ENCODE measurements at regions not wholly inside any gene's neighbourhood (a gene's known extent, or its start where the extent isn't known, plus 50 kb on each side); places are given as distances from the start of the nearest gene placed in this dataset.

DNA sequence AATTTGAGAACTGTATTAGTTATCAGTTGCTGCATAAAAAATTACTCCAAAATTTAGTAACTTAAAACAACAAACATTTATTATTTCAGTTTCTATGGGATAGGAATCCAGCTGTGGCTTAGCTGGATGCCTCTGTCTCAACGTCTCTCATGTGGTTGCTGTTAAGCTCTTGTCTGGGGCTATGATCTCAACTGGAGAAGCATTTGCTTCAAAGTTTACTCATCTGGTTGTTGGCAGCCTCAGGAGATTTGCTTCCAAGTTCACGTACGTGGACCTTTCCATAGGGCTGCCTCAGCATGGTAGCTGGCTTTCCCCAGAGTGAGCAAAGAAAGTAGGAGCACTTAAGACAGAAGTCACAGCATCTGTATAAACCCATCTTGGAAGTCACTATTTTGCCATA is 144.9 kb upstream of the SESN3 start:
- Histone ChIP-seq H3K9me2 (replicated peaks; ENCODE audit: insufficient read depth) (no peaks in the 10 kb centered on the region), H3K4me2 (no peak overlapping the region), H3K27ac (no peak overlapping the region), H3K4me1 (ENCODE audit: insufficient read depth) (no peaks in the 10 kb centered on the region), H3K36me3 (replicated peaks; ENCODE audit: insufficient read depth, low read depth) (no peaks in the 10 kb centered on the region), H4K20me1 (ENCODE audit: insufficient read depth, poor library complexity, severe bottlenecking) (no peaks in the 10 kb centered on the region), H2AFZ (no peak overlapping the region), H3K27me3 (no peaks in the 10 kb centered on the region), H3K4me3 (no peak overlapping the region), H3K9me3 (ENCODE audit: low read depth) (no peaks in the 10 kb centered on the region), H3K79me2 (no peaks in the 10 kb centered on the region)
- WGBS (ENCODE audit: low lambda C conversion rate, missing lambda C conversion rate) = 47% methylated on average over 3 of the region's 3 CpGs
- peak; percentile 37 for DNase-seq (ENCODE audit: low spot score)
- TF ChIP-seq EZH2phosphoT487 (IDR thresholded peaks at IDR 0.05; ENCODE audit: low read depth, severe bottlenecking, unreplicated experiment) (no peak), EZH2 (IDR thresholded peaks at IDR 0.05; ENCODE audit: borderline replicate concordance) (no peak)
- TF ChIP-seq, protein P1, sequence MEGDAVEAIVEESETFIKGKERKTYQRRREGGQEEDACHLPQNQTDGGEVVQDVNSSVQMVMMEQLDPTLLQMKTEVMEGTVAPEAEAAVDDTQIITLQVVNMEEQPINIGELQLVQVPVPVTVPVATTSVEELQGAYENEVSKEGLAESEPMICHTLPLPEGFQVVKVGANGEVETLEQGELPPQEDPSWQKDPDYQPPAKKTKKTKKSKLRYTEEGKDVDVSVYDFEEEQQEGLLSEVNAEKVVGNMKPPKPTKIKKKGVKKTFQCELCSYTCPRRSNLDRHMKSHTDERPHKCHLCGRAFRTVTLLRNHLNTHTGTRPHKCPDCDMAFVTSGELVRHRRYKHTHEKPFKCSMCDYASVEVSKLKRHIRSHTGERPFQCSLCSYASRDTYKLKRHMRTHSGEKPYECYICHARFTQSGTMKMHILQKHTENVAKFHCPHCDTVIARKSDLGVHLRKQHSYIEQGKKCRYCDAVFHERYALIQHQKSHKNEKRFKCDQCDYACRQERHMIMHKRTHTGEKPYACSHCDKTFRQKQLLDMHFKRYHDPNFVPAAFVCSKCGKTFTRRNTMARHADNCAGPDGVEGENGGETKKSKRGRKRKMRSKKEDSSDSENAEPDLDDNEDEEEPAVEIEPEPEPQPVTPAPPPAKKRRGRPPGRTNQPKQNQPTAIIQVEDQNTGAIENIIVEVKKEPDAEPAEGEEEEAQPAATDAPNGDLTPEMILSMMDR (IDR thresholded peaks at IDR 0.05; ENCODE audit: poor library complexity) = no peak

DNA sequence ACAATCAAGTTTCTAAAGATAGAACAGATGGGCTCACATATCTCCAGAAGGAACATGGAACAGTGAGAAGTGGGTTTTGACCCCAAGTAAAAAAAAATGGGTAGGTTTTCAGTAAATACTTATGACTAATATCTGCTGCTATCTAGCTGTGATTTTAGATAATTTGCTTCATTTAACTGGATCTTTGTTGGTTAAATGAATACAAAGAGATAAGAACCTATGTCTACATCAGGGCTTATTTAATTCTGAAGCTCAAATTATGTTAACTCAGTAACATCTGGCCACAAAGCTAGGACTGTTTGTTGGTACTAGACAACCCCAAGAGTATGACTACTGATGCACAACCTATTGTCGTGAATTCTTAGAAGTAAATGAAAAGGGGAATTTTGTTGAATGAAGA is 144.4 kb upstream of the SESN3 start:
- H3K4me1 ChIP-seq (ENCODE audit: insufficient read depth) = no peaks in the 10 kb centered on the region
- DNase-seq (ENCODE audit: low spot score) = no peak
- no peak overlapping the region for H3K4me3 ChIP-seq
- no peaks in the 10 kb centered on the region for H3K79me2 ChIP-seq
- 97% methylated on average over 1 of the region's 1 CpG for WGBS (ENCODE audit: low lambda C conversion rate, missing lambda C conversion rate)
- H3K9me3 ChIP-seq (ENCODE audit: low read depth) = no peaks in the 10 kb centered on the region
- no peak overlapping the region for H2AFZ ChIP-seq
- no peaks in the 10 kb centered on the region for H4K20me1 ChIP-seq (ENCODE audit: insufficient read depth, poor library complexity, severe bottlenecking)
- H3K4me2 ChIP-seq = no peak overlapping the region
- no peaks in the 10 kb centered on the region for H3K9me2 ChIP-seq (replicated peaks; ENCODE audit: insufficient read depth)
- H3K36me3 ChIP-seq (replicated peaks; ENCODE audit: insufficient read depth, low read depth) = no peaks in the 10 kb centered on the region
- H3K27me3 ChIP-seq = no peaks in the 10 kb centered on the region
- H3K27ac ChIP-seq = no peak overlapping the region
- TF ChIP-seq, protein P1 (IDR thresholded peaks at IDR 0.05; ENCODE audit: poor library complexity) = no peak
- no peak for TF ChIP-seq EZH2phosphoT487 (IDR thresholded peaks at IDR 0.05; ENCODE audit: low read depth, severe bottlenecking, unreplicated experiment)

DNA sequence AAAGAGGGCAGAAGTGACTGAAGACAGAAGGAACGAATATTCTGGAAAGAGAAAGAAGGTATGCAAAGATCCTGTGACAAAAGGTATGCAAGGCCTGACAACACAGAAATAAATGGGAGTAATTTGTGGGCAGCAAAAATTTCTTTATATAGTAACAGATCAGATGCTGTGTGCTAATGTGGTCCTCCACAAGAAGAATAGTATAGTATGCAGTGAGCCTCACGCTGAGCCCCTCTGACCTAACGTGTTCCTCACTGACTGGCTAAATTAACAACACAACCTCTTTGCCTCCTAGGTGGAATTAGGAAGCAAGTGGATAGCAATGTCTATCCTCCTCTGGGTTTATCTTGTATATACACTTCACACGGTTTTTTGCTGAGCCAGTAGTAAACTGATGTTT is 143.1 kb upstream of the SESN3 start:
- Histone ChIP-seq H3K79me2 (no peaks in the 10 kb centered on the region), H3K27ac (no peak overlapping the region), H3K4me2 (no peak overlapping the region), H3K4me1 (ENCODE audit: insufficient read depth) (no peaks in the 10 kb centered on the region), H3K27me3 (no peaks in the 10 kb centered on the region), H3K36me3 (replicated peaks; ENCODE audit: insufficient read depth, low read depth) (no peaks in the 10 kb centered on the region), H2AFZ (no peak overlapping the region), H4K20me1 (ENCODE audit: insufficient read depth, poor library complexity, severe bottlenecking) (no peaks in the 10 kb centered on the region), H3K4me3 (no peak overlapping the region), H3K9me3 (ENCODE audit: low read depth) (no peaks in the 10 kb centered on the region), H3K9me2 (replicated peaks; ENCODE audit: insufficient read depth) (no peaks in the 10 kb centered on the region)
- TF ChIP-seq EZH2phosphoT487 (IDR thresholded peaks at IDR 0.05; ENCODE audit: low read depth, severe bottlenecking, unreplicated experiment) (no peak), EZH2 (IDR thresholded peaks at IDR 0.05; ENCODE audit: borderline replicate concordance) (no peak)
- TF ChIP-seq, protein P1 (IDR thresholded peaks at IDR 0.05; ENCODE audit: poor library complexity) = no peak
- WGBS (ENCODE audit: low lambda C conversion rate, missing lambda C conversion rate) = 76% methylated on average over 4 of the region's 4 CpGs
- no peak for DNase-seq (ENCODE audit: low spot score)

DNA sequence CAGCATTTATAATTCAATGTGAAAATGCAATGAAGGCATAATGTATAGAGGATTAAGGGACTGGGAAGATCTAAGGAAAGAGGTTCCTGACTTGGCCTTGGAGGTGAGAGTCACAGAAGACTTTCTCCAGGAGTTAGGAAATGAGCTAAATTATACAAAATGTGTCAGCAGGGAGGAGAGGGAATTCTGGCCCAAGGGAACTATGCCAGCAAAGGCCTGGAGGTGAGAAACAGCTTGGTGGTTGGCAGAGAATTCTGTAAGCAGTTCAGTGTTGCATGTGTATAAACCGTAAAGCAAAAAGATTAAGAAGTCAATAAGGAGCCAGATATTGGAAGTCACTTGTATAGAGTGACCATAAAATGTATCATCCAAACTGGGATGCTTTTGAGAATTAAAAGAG is 142.2 kb upstream of the SESN3 start:
- Histone ChIP-seq H3K36me3 (replicated peaks; ENCODE audit: insufficient read depth, low read depth) (no peaks in the 10 kb centered on the region), H3K9me3 (ENCODE audit: low read depth) (no peaks in the 10 kb centered on the region), H4K20me1 (ENCODE audit: insufficient read depth, poor library complexity, severe bottlenecking) (no peaks in the 10 kb centered on the region), H2AFZ (no peak overlapping the region), H3K4me3 (no peak overlapping the region), H3K4me1 (ENCODE audit: insufficient read depth) (no peaks in the 10 kb centered on the region), H3K4me2 (no peak overlapping the region), H3K79me2 (no peaks in the 10 kb centered on the region), H3K27me3 (no peaks in the 10 kb centered on the region), H3K27ac (no peak overlapping the region), H3K9me2 (replicated peaks; ENCODE audit: insufficient read depth) (no peaks in the 10 kb centered on the region)
- WGBS (ENCODE audit: low lambda C conversion rate, missing lambda C conversion rate) = 94% methylated on average over 1 of the region's 1 CpG
- TF ChIP-seq, protein P1 (IDR thresholded peaks at IDR 0.05; ENCODE audit: poor library complexity) = no peak
- TF ChIP-seq EZH2 (IDR thresholded peaks at IDR 0.05; ENCODE audit: borderline replicate concordance) (no peak), EZH2phosphoT487 (IDR thresholded peaks at IDR 0.05; ENCODE audit: low read depth, severe bottlenecking, unreplicated experiment) (no peak)
- DNase-seq (ENCODE audit: low spot score) = no peak
